ENCODE measurements at regions not wholly inside any gene's neighbourhood (a gene's known extent, or its start where the extent isn't known, plus 50 kb on each side); places are given as distances from the start of the nearest gene placed in this dataset.

DNA sequence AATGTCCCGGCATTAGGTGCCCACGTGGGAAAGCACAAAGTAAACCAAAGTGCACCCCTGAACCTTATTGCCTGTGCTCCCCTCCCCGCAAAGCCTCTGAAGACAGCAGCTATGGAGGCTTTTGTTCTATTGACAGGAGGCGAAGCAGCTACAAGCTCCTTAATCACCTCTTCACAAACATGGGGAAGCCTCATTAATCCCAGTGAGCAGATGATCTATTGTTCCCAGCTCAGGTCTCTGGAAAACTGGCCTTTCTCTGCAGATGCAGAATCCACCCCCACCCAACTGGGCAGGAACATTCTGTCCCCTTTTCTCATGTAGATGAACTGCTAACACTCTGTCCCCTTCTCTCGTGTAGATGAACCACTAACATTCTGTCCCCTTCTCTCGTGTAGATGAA, 190.5 kb upstream of the CSF3R start:
- no peak overlapping the region for H2BK12ac ChIP-seq (ENCODE audit: low read depth, low read length)
- FAIRE-seq = peak; percentile 73
- no peak overlapping the region for H4K5ac ChIP-seq (ENCODE audit: insufficient read length, low read depth, low read length)
- H3K56ac ChIP-seq (replicated peaks; ENCODE audit: insufficient read length, low read depth, low read length) = no peak overlapping the region
- H3K27me3 ChIP-seq (replicated peaks in 1 of 4; ENCODE audit: control insufficient read depth in 3 of 4, extremely low read depth in 1 of 4, insufficient read depth in 3 of 4, low read length in 3 of 4) = peaks cover 0 to 1% (median 0%) of the 10 kb centered on the region in 4 experiments; a peak in 3 of 7 replicates
- no peaks in the 10 kb centered on the region for H3K36me3 ChIP-seq (ENCODE audit: control insufficient read depth in 2 of 4, insufficient read depth in 4 of 4, low read length in 3 of 4)
- no peaks in the 10 kb centered on the region for H3K9me3 ChIP-seq (ENCODE audit: insufficient read depth in 2 of 2, low read depth in 1 of 2, low read length in 1 of 2)
- H3K27ac ChIP-seq (ENCODE audit: low read depth, low read length) = no peak overlapping the region
- H3K79me1 ChIP-seq (ENCODE audit: low read depth, low read length) = no peaks in the 10 kb centered on the region
- 61% methylated on average over 6 of the region's 6 CpGs; no CpG with 5 or more reads in 1 of the 2 experiments for WGBS, 2 experiments (ENCODE audit: extremely low coverage in 1 of 2, insufficient coverage in 1 of 2, insufficient read length in 1 of 2, insufficient replicate concordance in 2 of 2, low coverage in 1 of 2, low lambda C conversion rate in 2 of 2, missing lambda C conversion rate in 1 of 2)
- no peak overlapping the region for H3K4me3 ChIP-seq (ENCODE audit: extremely low read depth in 1 of 4, insufficient read depth in 2 of 4, low read depth in 3 of 4, low read length in 4 of 4)
- no peaks in the 10 kb centered on the region for H4K20me1 ChIP-seq (replicated peaks in 1 of 2; ENCODE audit: control insufficient read depth in 1 of 2, insufficient read depth in 2 of 2, low read length in 2 of 2)
- no peak overlapping the region for H3K14ac ChIP-seq (ENCODE audit: insufficient read length)
- no peak overlapping the region for H3K23ac ChIP-seq (ENCODE audit: insufficient read length)
- POLR2A ChIA-PET (ENCODE audit: partially characterized antibody) = no interaction called here
- H3K9ac ChIP-seq (replicated peaks in 1 of 4; ENCODE audit: extremely low read depth in 1 of 4, low read depth in 3 of 4, low read length in 3 of 4) = no peak overlapping the region
- 0 out of 2 replicates have a peak overlapping the region, but pooled peaks have one; percentile 52 for H2BK20ac ChIP-seq (ENCODE audit: low read length)
- peaks cover 3 to 7% (median 5%) of the 10 kb centered on the region in 4 experiments; a peak in 5 of 7 replicates for H3K4me1 ChIP-seq (replicated peaks in 1 of 4; ENCODE audit: control insufficient read depth in 3 of 4, insufficient read depth in 4 of 4, low read length in 3 of 4)
- H4K8ac ChIP-seq (ENCODE audit: extremely low read depth, insufficient read depth, low read length) = no peak overlapping the region
- CTCF ChIA-PET (ENCODE audit: partially characterized antibody) = interaction anchor here (0.6 to 6.0 kb wide), 6 partner anchors 22 to 760 kb away, joined by 3 to 26 read pairs (median 3); no protein-coding TSS in a partner anchor
- no peaks in the 10 kb centered on the region for H3K79me2 ChIP-seq (ENCODE audit: control insufficient read depth in 1 of 2, insufficient read depth in 2 of 2, low read length in 2 of 2)
- no peak overlapping the region for H2AFZ ChIP-seq (ENCODE audit: low read length)
- no peak overlapping the region for H3K4ac ChIP-seq (replicated peaks; ENCODE audit: insufficient read length, low read depth, low read length)
- peak overlapping the region; percentile 83 for H4K91ac ChIP-seq (replicated peaks; ENCODE audit: insufficient read length, low read length)
- TF ChIP-seq POU5F1 (IDR thresholded peaks at IDR 0.05; ENCODE audit: low read depth, low read length) (no peak), SRF (IDR thresholded peaks at IDR 0.05; ENCODE audit: low read depth, low read length) (no peak), KDM4A (IDR thresholded peaks at IDR 0.05; ENCODE audit: low read depth, low read length, severe bottlenecking) (no peak), JUND (IDR thresholded peaks at IDR 0.05; ENCODE audit: low read length) (no peak)
- H3K18ac ChIP-seq (ENCODE audit: extremely low read depth, low read length) = peak overlapping the region; percentile 24; the same call in 1 of the 2 replicates
- no peak overlapping the region for H2AK5ac ChIP-seq (ENCODE audit: low read depth, low read length)
- DNase-seq (ENCODE audit: low read depth in 1 of 2, low spot score in 2 of 2) = peak in 1 of 2 experiments; percentile 9
- peak overlapping the region; percentile 50; the same call in 1 of the 2 replicates for H2BK15ac ChIP-seq (ENCODE audit: low read length)
- peak overlapping the region; percentile 46; a peak in 2 of 4 replicates for H3K4me2 ChIP-seq (ENCODE audit: insufficient read depth in 1 of 2, low read depth in 2 of 2, low read length in 2 of 2)
- 0 out of 2 replicates have a peak overlapping the region, but pooled peaks have one; percentile 45 for H2BK5ac ChIP-seq (ENCODE audit: low read depth, low read length)
- no peak overlapping the region for H2BK120ac ChIP-seq (replicated peaks; ENCODE audit: low read depth, low read length)
- no peaks in the 10 kb centered on the region for H3K23me2 ChIP-seq (ENCODE audit: low read depth, low read length)

All from H1 (cell line).